ENCODE measurements at regions not wholly inside any gene's neighbourhood (a gene's known extent, or its start where the extent isn't known, plus 50 kb on each side); places are given as distances from the start of the nearest gene placed in this dataset.

DNA sequence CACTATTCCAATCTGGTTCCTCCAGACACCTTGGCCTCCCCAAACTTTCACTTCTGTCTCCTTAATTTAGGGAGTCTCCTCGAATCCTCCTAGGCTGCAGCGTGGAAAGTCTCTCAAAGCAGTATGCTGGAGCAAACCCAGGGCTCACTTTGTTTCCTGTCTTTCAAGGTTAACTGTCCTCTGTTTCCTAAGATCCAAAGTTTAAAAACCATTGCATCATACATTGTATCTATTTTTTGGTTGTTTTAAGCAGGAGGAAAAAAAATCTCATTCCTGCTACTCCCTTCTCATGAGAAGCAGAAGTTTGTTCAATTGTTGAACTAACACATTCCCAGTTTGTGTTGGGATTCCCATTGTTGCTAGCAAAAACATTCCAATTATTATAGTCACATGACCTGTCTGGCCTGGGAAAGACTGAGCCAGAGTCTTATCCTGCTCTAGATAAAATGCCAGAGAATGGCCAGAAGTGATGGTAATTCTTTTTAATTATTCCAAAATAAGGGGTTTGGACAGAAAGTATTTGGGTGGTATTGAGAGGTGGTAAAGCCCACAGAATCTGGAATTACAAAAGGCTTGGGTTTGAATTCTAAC is 67.3 kb downstream of the HSPB8 start:
- H3K4me3 ChIP-seq (ENCODE audit: low read depth in 2 of 2, low read length in 2 of 2), result no peak overlapping the region
- no peaks in the 10 kb centered on the region for H3K9me3 ChIP-seq (ENCODE audit: control insufficient read depth, insufficient read depth, low read depth, low read length)
- DNase-seq (ENCODE audit: low read depth, low spot score), result no peak
- no peak for ATAC-seq
- intact Hi-C loops (cut with micrococcal nuclease; ENCODE audit: unreplicated experiment), result no loop called here
- no peaks in the 10 kb centered on the region for H3K27me3 ChIP-seq (ENCODE audit: control insufficient read depth, insufficient read depth, low read length)
- no TSS peak for BruUV-seq (replicated peaks)
- no peak overlapping the region for H3K27ac ChIP-seq (ENCODE audit: low read length)
- CTCF ChIA-PET, result no interaction called here
- no peaks in the 10 kb centered on the region for H3K36me3 ChIP-seq (ENCODE audit: control insufficient read depth, insufficient read depth, low read length)
- H3K4me1 ChIP-seq (ENCODE audit: control insufficient read depth, insufficient read depth, low read length), result no peaks in the 10 kb centered on the region
- in situ Hi-C loops (cut with HindIII; ENCODE audit: low pct_unique_long_range_greater_than_20kb, low sequenced_read_pairs), result no loop called here
- POLR2A ChIA-PET, result no interaction called here
- TF ChIP-seq, protein P1, sequence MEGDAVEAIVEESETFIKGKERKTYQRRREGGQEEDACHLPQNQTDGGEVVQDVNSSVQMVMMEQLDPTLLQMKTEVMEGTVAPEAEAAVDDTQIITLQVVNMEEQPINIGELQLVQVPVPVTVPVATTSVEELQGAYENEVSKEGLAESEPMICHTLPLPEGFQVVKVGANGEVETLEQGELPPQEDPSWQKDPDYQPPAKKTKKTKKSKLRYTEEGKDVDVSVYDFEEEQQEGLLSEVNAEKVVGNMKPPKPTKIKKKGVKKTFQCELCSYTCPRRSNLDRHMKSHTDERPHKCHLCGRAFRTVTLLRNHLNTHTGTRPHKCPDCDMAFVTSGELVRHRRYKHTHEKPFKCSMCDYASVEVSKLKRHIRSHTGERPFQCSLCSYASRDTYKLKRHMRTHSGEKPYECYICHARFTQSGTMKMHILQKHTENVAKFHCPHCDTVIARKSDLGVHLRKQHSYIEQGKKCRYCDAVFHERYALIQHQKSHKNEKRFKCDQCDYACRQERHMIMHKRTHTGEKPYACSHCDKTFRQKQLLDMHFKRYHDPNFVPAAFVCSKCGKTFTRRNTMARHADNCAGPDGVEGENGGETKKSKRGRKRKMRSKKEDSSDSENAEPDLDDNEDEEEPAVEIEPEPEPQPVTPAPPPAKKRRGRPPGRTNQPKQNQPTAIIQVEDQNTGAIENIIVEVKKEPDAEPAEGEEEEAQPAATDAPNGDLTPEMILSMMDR (IDR thresholded peaks at IDR 0.05), result no peak
- no peak for TF ChIP-seq SIN3A (IDR thresholded peaks at IDR 0.05; ENCODE audit: borderline replicate concordance, insufficient read depth, low read depth, low read length)
- TF ChIP-seq TCF7L2 (IDR thresholded peaks at IDR 0.05; ENCODE audit: low read depth, low read length), result no peak
- no peak for TF ChIP-seq POLR2AphosphoS5 (IDR thresholded peaks at IDR 0.05; ENCODE audit: low read depth, low read length)
- TF ChIP-seq, protein P2, sequence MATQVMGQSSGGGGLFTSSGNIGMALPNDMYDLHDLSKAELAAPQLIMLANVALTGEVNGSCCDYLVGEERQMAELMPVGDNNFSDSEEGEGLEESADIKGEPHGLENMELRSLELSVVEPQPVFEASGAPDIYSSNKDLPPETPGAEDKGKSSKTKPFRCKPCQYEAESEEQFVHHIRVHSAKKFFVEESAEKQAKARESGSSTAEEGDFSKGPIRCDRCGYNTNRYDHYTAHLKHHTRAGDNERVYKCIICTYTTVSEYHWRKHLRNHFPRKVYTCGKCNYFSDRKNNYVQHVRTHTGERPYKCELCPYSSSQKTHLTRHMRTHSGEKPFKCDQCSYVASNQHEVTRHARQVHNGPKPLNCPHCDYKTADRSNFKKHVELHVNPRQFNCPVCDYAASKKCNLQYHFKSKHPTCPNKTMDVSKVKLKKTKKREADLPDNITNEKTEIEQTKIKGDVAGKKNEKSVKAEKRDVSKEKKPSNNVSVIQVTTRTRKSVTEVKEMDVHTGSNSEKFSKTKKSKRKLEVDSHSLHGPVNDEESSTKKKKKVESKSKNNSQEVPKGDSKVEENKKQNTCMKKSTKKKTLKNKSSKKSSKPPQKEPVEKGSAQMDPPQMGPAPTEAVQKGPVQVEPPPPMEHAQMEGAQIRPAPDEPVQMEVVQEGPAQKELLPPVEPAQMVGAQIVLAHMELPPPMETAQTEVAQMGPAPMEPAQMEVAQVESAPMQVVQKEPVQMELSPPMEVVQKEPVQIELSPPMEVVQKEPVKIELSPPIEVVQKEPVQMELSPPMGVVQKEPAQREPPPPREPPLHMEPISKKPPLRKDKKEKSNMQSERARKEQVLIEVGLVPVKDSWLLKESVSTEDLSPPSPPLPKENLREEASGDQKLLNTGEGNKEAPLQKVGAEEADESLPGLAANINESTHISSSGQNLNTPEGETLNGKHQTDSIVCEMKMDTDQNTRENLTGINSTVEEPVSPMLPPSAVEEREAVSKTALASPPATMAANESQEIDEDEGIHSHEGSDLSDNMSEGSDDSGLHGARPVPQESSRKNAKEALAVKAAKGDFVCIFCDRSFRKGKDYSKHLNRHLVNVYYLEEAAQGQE (IDR thresholded peaks at IDR 0.05; ENCODE audit: insufficient read depth in 1 of 2, low read depth in 2 of 2, low read length in 1 of 2), result no peak

DNA sequence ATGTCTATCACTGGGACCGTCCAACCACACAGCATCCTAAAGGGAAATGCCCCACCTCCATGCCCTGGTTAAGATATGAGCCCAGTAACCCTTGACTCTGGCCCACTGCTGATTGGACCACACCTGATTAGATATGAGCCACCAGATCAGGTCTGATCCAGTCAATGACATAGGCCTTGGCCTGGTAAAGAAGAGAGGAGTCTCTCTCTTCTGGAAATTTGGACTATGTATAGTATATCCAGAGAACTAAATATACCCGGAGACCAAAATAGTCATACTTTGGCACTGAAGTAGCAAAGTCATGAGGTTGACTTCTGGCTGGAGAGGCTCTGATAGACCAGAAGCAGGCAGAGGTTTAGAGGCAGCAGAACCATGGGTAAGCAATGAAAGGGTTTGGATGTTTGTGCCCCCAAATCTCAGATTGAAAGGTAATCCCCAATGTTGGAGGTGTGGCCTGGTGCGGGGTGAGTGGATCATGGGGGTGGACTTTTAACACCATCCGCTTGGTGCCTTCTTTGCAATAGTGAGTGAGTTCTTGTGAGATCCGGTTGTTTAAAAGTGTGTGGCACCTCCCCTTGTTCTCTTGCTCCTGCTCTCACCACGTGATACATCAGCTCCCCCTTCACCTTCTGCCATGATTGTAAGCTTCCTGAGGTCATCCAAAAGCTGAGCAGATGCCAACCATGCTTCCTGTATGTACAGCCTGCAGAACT is 68.4 kb downstream of the HSPB8 start:
- ChIA-PET POLR2A (no interaction called here), CTCF (no interaction called here)
- H3K9me3 ChIP-seq (ENCODE audit: control insufficient read depth, insufficient read depth, low read depth, low read length), result no peaks in the 10 kb centered on the region
- ATAC-seq (no peak), DNase-seq (ENCODE audit: low read depth, low spot score) (no peak)
- intact Hi-C loops (cut with micrococcal nuclease; ENCODE audit: unreplicated experiment) (no loop called here), in situ Hi-C loops (cut with HindIII; ENCODE audit: low pct_unique_long_range_greater_than_20kb, low sequenced_read_pairs) (no loop called here)
- no peak overlapping the region for H3K27ac ChIP-seq (ENCODE audit: low read length)
- BruUV-seq (replicated peaks), result no TSS peak
- H3K4me3 ChIP-seq (ENCODE audit: low read depth in 2 of 2, low read length in 2 of 2), result no peak overlapping the region
- no peaks in the 10 kb centered on the region for H3K36me3 ChIP-seq (ENCODE audit: control insufficient read depth, insufficient read depth, low read length)
- H3K27me3 ChIP-seq (ENCODE audit: control insufficient read depth, insufficient read depth, low read length), result no peaks in the 10 kb centered on the region
- no peak for TF ChIP-seq SIN3A (IDR thresholded peaks at IDR 0.05; ENCODE audit: borderline replicate concordance, insufficient read depth, low read depth, low read length)
- TF ChIP-seq, protein P2 (IDR thresholded peaks at IDR 0.05; ENCODE audit: insufficient read depth in 1 of 2, low read depth in 2 of 2, low read length in 1 of 2), result no peak
- TF ChIP-seq, protein P1 (IDR thresholded peaks at IDR 0.05), result no peak
- TF ChIP-seq POLR2AphosphoS5 (IDR thresholded peaks at IDR 0.05; ENCODE audit: low read depth, low read length), result no peak
- TF ChIP-seq TCF7L2 (IDR thresholded peaks at IDR 0.05; ENCODE audit: low read depth, low read length), result no peak
- no peaks in the 10 kb centered on the region for H3K4me1 ChIP-seq (ENCODE audit: control insufficient read depth, insufficient read depth, low read length)

All from Panc1 (cell line).